ENCODE measurements at regions not wholly inside any gene's neighbourhood (a gene's known extent, or its start where the extent isn't known, plus 50 kb on each side); places are given as distances from the start of the nearest gene placed in this dataset.

GRCh38 chr11:104433751-104434150 is 269.8 kb upstream of the PDGFD start:
- Histone ChIP-seq H3K27me3 (no peaks in the 10 kb centered on the region), H3K9me3 (no peaks in the 10 kb centered on the region), H3K27ac (no peak overlapping the region), H3K36me3 (no peaks in the 10 kb centered on the region), H3K4me1 (ENCODE audit: insufficient read depth) (no peaks in the 10 kb centered on the region), H3K4me3 (no peak overlapping the region)
- no peak for TF ChIP-seq CTCF (IDR thresholded peaks at IDR 0.05)
- TF ChIP-seq POLR2A (IDR thresholded peaks at IDR 0.05) = no peak
- TF ChIP-seq EP300 (IDR thresholded peaks at IDR 0.05) = no peak
- DNase-seq = no peak
- intact Hi-C loops (cut with DNase I) = no loop called here
- 75 to 86% (median 82%) methylated on average over 3 of the region's 3 CpGs for WGBS, 3 donors

- 35 to 52% (median 37%) methylated on average over 1 of the region's 1 CpG for whole genome bisulfite sequencing, 3 donors
- H3K9me3 ChIP-seq = no peaks in the 10 kb centered on the region
- intact Hi-C loops (cut with DNase I) = no loop called here
These were observed 269.0 kb upstream of the PDGFD start for GRCh38 chr11:104432981-104433380.

GRCh38 chr11:104432526-104432925 is 268.6 kb upstream of the PDGFD start:
- H3K27me3 ChIP-seq = no peaks in the 10 kb centered on the region
- H3K27ac ChIP-seq = no peak overlapping the region
- no peaks in the 10 kb centered on the region for H3K36me3 ChIP-seq
- DNase-seq = no peak
- TF ChIP-seq CTCF (IDR thresholded peaks at IDR 0.05) = no peak
- TF ChIP-seq EP300 (IDR thresholded peaks at IDR 0.05) = no peak
- no peak for TF ChIP-seq POLR2A (IDR thresholded peaks at IDR 0.05)
- no peaks in the 10 kb centered on the region for H3K4me1 ChIP-seq (ENCODE audit: insufficient read depth)
- intact Hi-C loops (cut with DNase I) = no loop called here
- no peak overlapping the region for H3K4me3 ChIP-seq
- 74 to 79% (median 78%) methylated on average over 4 of the region's 4 CpGs for WGBS, 3 donors
- no peaks in the 10 kb centered on the region for H3K9me3 ChIP-seq

More at GRCh38 chr11:104432981-104433380, 269.0 kb upstream of the PDGFD start:
- no peak for DNase-seq
- H3K27me3 ChIP-seq = no peaks in the 10 kb centered on the region
- no peak overlapping the region for H3K4me3 ChIP-seq
- H3K27ac ChIP-seq = no peak overlapping the region
- H3K4me1 ChIP-seq (ENCODE audit: insufficient read depth) = no peaks in the 10 kb centered on the region
- no peak for TF ChIP-seq EP300 (IDR thresholded peaks at IDR 0.05)
- TF ChIP-seq POLR2A (IDR thresholded peaks at IDR 0.05) = no peak
- no peak for TF ChIP-seq CTCF (IDR thresholded peaks at IDR 0.05)
- H3K36me3 ChIP-seq = no peaks in the 10 kb centered on the region

- H3K27ac ChIP-seq = no peak overlapping the region
- no peaks in the 10 kb centered on the region for H3K4me1 ChIP-seq (ENCODE audit: insufficient read depth)
- WGBS, 3 donors = 92 to 99% (median 96%) methylated on average over 21 to 23 of the region's 23 CpGs
- H3K36me3 ChIP-seq = no peaks in the 10 kb centered on the region
- H3K4me3 ChIP-seq = no peak overlapping the region
- intact Hi-C loops (cut with DNase I) = no loop called here
- no peaks in the 10 kb centered on the region for H3K27me3 ChIP-seq
- H3K9me3 ChIP-seq = no peaks in the 10 kb centered on the region
- TF ChIP-seq POLR2A (IDR thresholded peaks at IDR 0.05) = no peak
- no peak for DNase-seq
These were observed 258.5 kb upstream of the PDGFD start for GRCh38 chr11:104422324-104422944.

GRCh38 chr11:104410336-104410735 is 246.4 kb upstream of the PDGFD start:
- no peak for DNase-seq
- Histone ChIP-seq H3K36me3 (no peaks in the 10 kb centered on the region), H3K4me3 (no peak overlapping the region), H3K27ac (no peak overlapping the region), H3K9me3 (no peaks in the 10 kb centered on the region), H3K27me3 (no peaks in the 10 kb centered on the region), H3K4me1 (ENCODE audit: insufficient read depth) (no peaks in the 10 kb centered on the region)
- TF ChIP-seq CTCF (IDR thresholded peaks at IDR 0.05) (no peak), EP300 (IDR thresholded peaks at IDR 0.05) (no peak), POLR2A (IDR thresholded peaks at IDR 0.05) (no peak)
- 76 to 86% (median 83%) methylated on average over 2 of the region's 2 CpGs for WGBS, 3 donors
- intact Hi-C loops (cut with DNase I) = no loop called here

Data from ovary (tissue), 7 donors.